WERI-Rb-1 (cell line): ENCODE measurements at regions not wholly inside any gene's neighbourhood (a gene's known extent, or its start where the extent isn't known, plus 50 kb on each side); places are given as distances from the start of the nearest gene placed in this dataset.

Experiments used
- DNase-seq: peaks from one replicate; pipeline ENCODE4 v3.0.0-alpha.2; 2020
- H3K27ac ChIP-seq: fragments of 250-450 bp; sonication (Bioruptor Pico); 2 replicates; pipeline ENCODE4 v1.5.1; 2020; ENCODE audit warnings: mild to moderate bottlenecking, moderate library complexity
- H3K27me3 ChIP-seq: fragments of 250-450 bp; sonication (Bioruptor Pico); 2 replicates; pipeline ENCODE4 v1.5.1; 2021; ENCODE audit warnings: mild to moderate bottlenecking, low read depth, moderate library complexity; ENCODE audit not compliant: insufficient read depth, severe bottlenecking
- H3K36me3 ChIP-seq: fragments of 250-450 bp; sonication (Bioruptor Pico); 2 replicates; pipeline ENCODE4 v1.5.1; 2020; ENCODE audit warnings: mild to moderate bottlenecking, moderate library complexity
- H3K4me3 ChIP-seq: 2 replicates; pipeline ENCODE4 v1.5.1; 2011; ENCODE audit warnings: low read depth, mild to moderate bottlenecking, control low read depth, low read length
- H3K9me3 ChIP-seq: fragments of 250-450 bp; sonication (Bioruptor Pico); 2 replicates; pipeline ENCODE4 v1.5.1; 2021; ENCODE audit warnings: mild to moderate bottlenecking, moderate library complexity; ENCODE audit not compliant: severe bottlenecking
- CTCF ChIP-seq: IDR thresholded peaks from 2 replicates; pipeline ENCODE4 v1.5.1; 2011; ENCODE audit warnings: low read depth, mild to moderate bottlenecking, control low read depth, inconsistent platforms, low read length

GRCh38 chr1:34653110-34653509 is 101.7 kb upstream of the GJB5 start:
- TF ChIP-seq CTCF: no peak
- no peak overlapping the region for H3K4me3 ChIP-seq

GRCh38 chr1:34655206-34655874 is 99.5 kb upstream of the GJB5 start:
- peaks cover 81% of the 10 kb centered on the region for H3K27me3 ChIP-seq
- TF ChIP-seq CTCF: no peak
- H3K4me3 ChIP-seq: no peak overlapping the region
- no peaks in the 10 kb centered on the region for H3K36me3 ChIP-seq
- no peak overlapping the region for H3K27ac ChIP-seq
- DNase-seq: no peak
- no peaks in the 10 kb centered on the region for H3K9me3 ChIP-seq

More at GRCh38 chr1:34653110-34653509, 101.7 kb upstream of the GJB5 start:
- no peaks in the 10 kb centered on the region for H3K9me3 ChIP-seq
- H3K27ac ChIP-seq: no peak overlapping the region
- peaks cover 81% of the 10 kb centered on the region for H3K27me3 ChIP-seq
- no peaks in the 10 kb centered on the region for H3K36me3 ChIP-seq
- no peak for DNase-seq

GRCh38 chr1:34655875-34656240 is 99.0 kb upstream of the GJB5 start:
- H3K9me3 ChIP-seq: no peaks in the 10 kb centered on the region
- H3K36me3 ChIP-seq: no peaks in the 10 kb centered on the region
- H3K27me3 ChIP-seq: peaks cover 81% of the 10 kb centered on the region
- no peak for DNase-seq
- H3K27ac ChIP-seq: no peak overlapping the region
- no peak for TF ChIP-seq CTCF
- no peak overlapping the region for H3K4me3 ChIP-seq

- DNase-seq: no peak
- TF ChIP-seq CTCF: no peak
- Histone ChIP-seq H3K27me3 (peaks cover 81% of the 10 kb centered on the region), H3K36me3 (no peaks in the 10 kb centered on the region), H3K9me3 (no peaks in the 10 kb centered on the region), H3K4me3 (no peak overlapping the region), H3K27ac (no peak overlapping the region)
Observed at GRCh38 chr1:34656299-34656698, 98.5 kb upstream of the GJB5 start.

GRCh38 chr1:34656731-34657130 is 98.1 kb upstream of the GJB5 start:
- no peak overlapping the region for H3K27ac ChIP-seq
- TF ChIP-seq CTCF: no peak
- H3K27me3 ChIP-seq: peaks cover 80% of the 10 kb centered on the region
- H3K36me3 ChIP-seq: no peaks in the 10 kb centered on the region
- no peaks in the 10 kb centered on the region for H3K9me3 ChIP-seq
- no peak overlapping the region for H3K4me3 ChIP-seq
- no peak for DNase-seq

GRCh38 chr1:34657266-34657665 is 97.6 kb upstream of the GJB5 start:
- TF ChIP-seq CTCF: no peak
- Histone ChIP-seq H3K27me3 (peaks cover 77% of the 10 kb centered on the region), H3K4me3 (no peak overlapping the region), H3K36me3 (no peaks in the 10 kb centered on the region), H3K27ac (no peak overlapping the region), H3K9me3 (no peaks in the 10 kb centered on the region)
- DNase-seq: no peak
